Neural cell (in vitro differentiated cells): ENCODE measurements at regions not wholly inside any gene's neighbourhood (a gene's known extent, or its start where the extent isn't known, plus 50 kb on each side); places are given as distances from the start of the nearest gene placed in this dataset.

Experiments used
- H2AFZ ChIP-seq: fragments of 200-600, 300-800 bp; sonication (generic), shearing (Covaris generic); 2 replicates; pipeline ENCODE4 v1.6.0; 2014; ENCODE audit warnings: low read depth, mild to moderate bottlenecking, antibody characterized with exemption, low read length, moderate library complexity
- H3F3A ChIP-seq: fragments of 200-600 bp; shearing (Covaris generic); 2 replicates; pipeline ENCODE4 v1.6.1; 2016; ENCODE audit warnings: mild to moderate bottlenecking, moderate library complexity, mixed read lengths, antibody characterized with exemption, low read length; ENCODE audit not compliant: insufficient read depth, poor library complexity, severe bottlenecking
- H3K27ac ChIP-seq: fragments of 200-600, 300-800 bp; sonication (generic), shearing (Covaris generic); 2 replicates; pipeline ENCODE4 v1.5.1; 2014; ENCODE audit warnings: mild to moderate bottlenecking, low read length, moderate library complexity
- H3K27me3 ChIP-seq: fragments of 300-800, 200-600 bp; sonication (generic), shearing (Covaris generic); 2 replicates; pipeline ENCODE4 v1.6.0; 2014; ENCODE audit warnings: mild to moderate bottlenecking, low read depth, low read length, moderate library complexity; ENCODE audit not compliant: insufficient read depth
- H3K36me3 ChIP-seq: fragments of 300-800, 200-600 bp; sonication (generic), shearing (Covaris generic); 2 replicates; pipeline ENCODE4 v1.5.1; 2014; ENCODE audit warnings: mild to moderate bottlenecking, antibody characterized with exemption, low read length, moderate library complexity; ENCODE audit not compliant: insufficient read depth
- H3K4me2 ChIP-seq: fragments of 300-800, 200-600 bp; sonication (generic), shearing (Covaris generic); 2 replicates; pipeline ENCODE4 v1.6.0; 2014; ENCODE audit warnings: mild to moderate bottlenecking, low read length
- H3K4me3 ChIP-seq: fragments of 300-800, 200-600 bp; sonication (generic), shearing (Covaris generic); 2 replicates; pipeline ENCODE4 v1.5.1; 2014; ENCODE audit warnings: mild to moderate bottlenecking, low read length, moderate library complexity
- H3K79me2 ChIP-seq: fragments of 200-600 bp; shearing (Covaris generic); replicated peaks from 2 replicates; pipeline ENCODE4 v1.6.0; 2014; ENCODE audit warnings: mild to moderate bottlenecking, low read length, moderate library complexity; ENCODE audit not compliant: insufficient read depth
- H3K9ac ChIP-seq: fragments of 300-800, 200-600 bp; sonication (generic), shearing (Covaris generic); 2 replicates; pipeline ENCODE4 v1.6.1; 2016; ENCODE audit warnings: mild to moderate bottlenecking, low read length, mixed read lengths
- H3K9me2 ChIP-seq: fragments of 200-600 bp; shearing (Covaris generic); 2 replicates; pipeline ENCODE4 v1.6.1; 2016; ENCODE audit warnings: mild to moderate bottlenecking, low read length, mixed read lengths; ENCODE audit not compliant: insufficient read depth
- H3K9me3 ChIP-seq: fragments of 200-600, 300-800 bp; sonication (generic), shearing (Covaris generic); 2 replicates; pipeline ENCODE4 v1.6.1; 2016; ENCODE audit warnings: mild to moderate bottlenecking, mixed run types, low read length, moderate library complexity, mixed read lengths
- H4K20me1 ChIP-seq: fragments of 200-600 bp; shearing (Covaris generic); 2 replicates; pipeline ENCODE4 v1.6.1; 2016; ENCODE audit warnings: mild to moderate bottlenecking, mixed run types; ENCODE audit not compliant: insufficient read depth
- EP300 ChIP-seq: fragments of 450-650 bp; conservative IDR thresholded peaks from 2 replicates; pipeline ENCODE4 v1.6.1; 2014; ENCODE audit warnings: antibody characterized with exemption, mild to moderate bottlenecking, moderate library complexity; ENCODE audit not compliant: poor library complexity, severe bottlenecking
- EZH2 ChIP-seq: fragments of 200-600, 300-800 bp; shearing (Covaris generic), sonication (generic); IDR thresholded peaks from 2 replicates; pipeline ENCODE4 v1.6.1; 2014; ENCODE audit warnings: antibody characterized with exemption, low read length, borderline replicate concordance, mild to moderate bottlenecking; ENCODE audit not compliant: insufficient read depth, poor library complexity, severe bottlenecking
- MXI1 ChIP-seq: fragments of 450-650 bp; conservative IDR thresholded peaks from 2 replicates; pipeline ENCODE4 v1.6.1; 2014; ENCODE audit warnings: antibody characterized with exemption, mild to moderate bottlenecking; ENCODE audit not compliant: poor library complexity, severe bottlenecking
- POLR2AphosphoS5 ChIP-seq: IDR thresholded peaks from 2 replicates; pipeline ENCODE4 v1.6.1; 2012
- RAD21 ChIP-seq: fragments of 450-650 bp; conservative IDR thresholded peaks from 2 replicates; pipeline ENCODE4 v1.6.1; 2014; ENCODE audit warnings: antibody characterized with exemption, mild to moderate bottlenecking, moderate library complexity
- SMC3 ChIP-seq: fragments of 450-650 bp; conservative IDR thresholded peaks from 2 replicates; pipeline ENCODE4 v1.6.1; 2014; ENCODE audit warnings: antibody characterized with exemption, mild to moderate bottlenecking, moderate library complexity; ENCODE audit not compliant: poor library complexity
- TAF1 ChIP-seq: IDR thresholded peaks from 2 replicates; pipeline ENCODE4 v1.6.1; 2012; ENCODE audit warnings: low read depth
- TF ChIP-seq, protein P1 (sequence below): IDR thresholded peaks from 2 replicates; pipeline ENCODE4 v1.6.1; 2012; ENCODE audit warnings: borderline replicate concordance
- TF ChIP-seq, protein P2 (sequence below): fragments of 450-650 bp; IDR thresholded peaks from 2 replicates; pipeline ENCODE4 v1.5.1; 2014; ENCODE audit warnings: antibody characterized with exemption, mild to moderate bottlenecking, moderate library complexity; ENCODE audit not compliant: poor library complexity, severe bottlenecking

DNA sequence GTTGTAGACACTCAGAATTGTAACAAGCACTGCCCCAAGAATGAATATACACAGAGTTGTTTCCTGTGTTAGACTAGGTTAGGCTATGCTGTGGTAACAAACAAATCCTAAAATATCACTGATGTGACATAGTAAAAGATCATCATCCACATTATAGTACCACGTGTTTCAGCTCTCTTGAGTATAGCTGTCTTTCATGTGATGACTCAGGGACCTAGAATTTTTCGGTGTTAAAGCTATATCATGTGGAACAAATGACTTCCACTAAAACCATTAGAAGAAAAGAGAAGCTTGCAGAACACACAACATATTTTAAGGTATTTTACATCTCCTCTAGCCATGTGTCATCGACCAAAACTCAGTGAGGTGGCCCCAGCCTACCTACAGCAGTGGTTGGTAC, 307.9 kb upstream of the RBMS3 start:
- Histone ChIP-seq H3K4me3 (no peak overlapping the region), H4K20me1 (no peaks in the 10 kb centered on the region), H3K27ac (no peak overlapping the region), H3K9ac (no peak overlapping the region), H3K79me2 (no peaks in the 10 kb centered on the region), H3K9me3 (peaks cover 8% of the 10 kb centered on the region), H3F3A (no peaks in the 10 kb centered on the region), H3K27me3 (no peaks in the 10 kb centered on the region), H3K9me2 (no peaks in the 10 kb centered on the region), H2AFZ (no peak overlapping the region), H3K36me3 (no peaks in the 10 kb centered on the region), H3K4me2 (no peak overlapping the region)
- TF ChIP-seq SMC3, result no peak
- TF ChIP-seq EP300, result no peak
- no peak for TF ChIP-seq MXI1
- no peak for TF ChIP-seq TAF1
- TF ChIP-seq EZH2, result no peak
- TF ChIP-seq, protein P1, sequence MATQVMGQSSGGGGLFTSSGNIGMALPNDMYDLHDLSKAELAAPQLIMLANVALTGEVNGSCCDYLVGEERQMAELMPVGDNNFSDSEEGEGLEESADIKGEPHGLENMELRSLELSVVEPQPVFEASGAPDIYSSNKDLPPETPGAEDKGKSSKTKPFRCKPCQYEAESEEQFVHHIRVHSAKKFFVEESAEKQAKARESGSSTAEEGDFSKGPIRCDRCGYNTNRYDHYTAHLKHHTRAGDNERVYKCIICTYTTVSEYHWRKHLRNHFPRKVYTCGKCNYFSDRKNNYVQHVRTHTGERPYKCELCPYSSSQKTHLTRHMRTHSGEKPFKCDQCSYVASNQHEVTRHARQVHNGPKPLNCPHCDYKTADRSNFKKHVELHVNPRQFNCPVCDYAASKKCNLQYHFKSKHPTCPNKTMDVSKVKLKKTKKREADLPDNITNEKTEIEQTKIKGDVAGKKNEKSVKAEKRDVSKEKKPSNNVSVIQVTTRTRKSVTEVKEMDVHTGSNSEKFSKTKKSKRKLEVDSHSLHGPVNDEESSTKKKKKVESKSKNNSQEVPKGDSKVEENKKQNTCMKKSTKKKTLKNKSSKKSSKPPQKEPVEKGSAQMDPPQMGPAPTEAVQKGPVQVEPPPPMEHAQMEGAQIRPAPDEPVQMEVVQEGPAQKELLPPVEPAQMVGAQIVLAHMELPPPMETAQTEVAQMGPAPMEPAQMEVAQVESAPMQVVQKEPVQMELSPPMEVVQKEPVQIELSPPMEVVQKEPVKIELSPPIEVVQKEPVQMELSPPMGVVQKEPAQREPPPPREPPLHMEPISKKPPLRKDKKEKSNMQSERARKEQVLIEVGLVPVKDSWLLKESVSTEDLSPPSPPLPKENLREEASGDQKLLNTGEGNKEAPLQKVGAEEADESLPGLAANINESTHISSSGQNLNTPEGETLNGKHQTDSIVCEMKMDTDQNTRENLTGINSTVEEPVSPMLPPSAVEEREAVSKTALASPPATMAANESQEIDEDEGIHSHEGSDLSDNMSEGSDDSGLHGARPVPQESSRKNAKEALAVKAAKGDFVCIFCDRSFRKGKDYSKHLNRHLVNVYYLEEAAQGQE, result no peak
- no peak for TF ChIP-seq RAD21

DNA sequence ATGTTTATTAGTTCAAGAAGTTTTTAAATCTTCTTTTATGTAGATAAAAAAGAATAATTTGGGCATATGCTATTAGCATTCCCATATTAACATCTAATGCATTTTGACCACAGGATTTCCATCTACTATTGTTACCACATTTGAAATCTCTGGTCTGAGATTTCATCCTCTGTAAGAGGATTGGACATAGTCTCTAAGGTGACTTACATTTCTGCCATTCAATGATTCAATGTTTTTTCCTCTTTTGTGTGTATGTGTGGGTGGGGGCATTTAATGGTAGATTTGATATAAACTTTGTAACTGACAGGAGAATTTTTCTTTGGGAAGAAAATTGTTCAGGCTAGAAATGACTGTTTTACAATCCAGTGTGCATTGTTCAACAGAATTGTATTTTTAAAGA, 307.3 kb upstream of the RBMS3 start:
- Histone ChIP-seq H3K27me3 (no peaks in the 10 kb centered on the region), H3K4me2 (no peak overlapping the region), H3K36me3 (no peaks in the 10 kb centered on the region), H3K27ac (no peak overlapping the region), H2AFZ (no peak overlapping the region), H3K79me2 (no peaks in the 10 kb centered on the region), H3F3A (no peaks in the 10 kb centered on the region), H3K4me3 (no peak overlapping the region), H3K9me3 (peaks cover 5% of the 10 kb centered on the region), H3K9ac (no peak overlapping the region), H4K20me1 (no peaks in the 10 kb centered on the region), H3K9me2 (no peaks in the 10 kb centered on the region)
- TF ChIP-seq EZH2 (no peak), TAF1 (no peak), POLR2AphosphoS5 (no peak), SMC3 (no peak), EP300 (no peak), RAD21 (no peak), MXI1 (no peak)
- TF ChIP-seq, protein P2, sequence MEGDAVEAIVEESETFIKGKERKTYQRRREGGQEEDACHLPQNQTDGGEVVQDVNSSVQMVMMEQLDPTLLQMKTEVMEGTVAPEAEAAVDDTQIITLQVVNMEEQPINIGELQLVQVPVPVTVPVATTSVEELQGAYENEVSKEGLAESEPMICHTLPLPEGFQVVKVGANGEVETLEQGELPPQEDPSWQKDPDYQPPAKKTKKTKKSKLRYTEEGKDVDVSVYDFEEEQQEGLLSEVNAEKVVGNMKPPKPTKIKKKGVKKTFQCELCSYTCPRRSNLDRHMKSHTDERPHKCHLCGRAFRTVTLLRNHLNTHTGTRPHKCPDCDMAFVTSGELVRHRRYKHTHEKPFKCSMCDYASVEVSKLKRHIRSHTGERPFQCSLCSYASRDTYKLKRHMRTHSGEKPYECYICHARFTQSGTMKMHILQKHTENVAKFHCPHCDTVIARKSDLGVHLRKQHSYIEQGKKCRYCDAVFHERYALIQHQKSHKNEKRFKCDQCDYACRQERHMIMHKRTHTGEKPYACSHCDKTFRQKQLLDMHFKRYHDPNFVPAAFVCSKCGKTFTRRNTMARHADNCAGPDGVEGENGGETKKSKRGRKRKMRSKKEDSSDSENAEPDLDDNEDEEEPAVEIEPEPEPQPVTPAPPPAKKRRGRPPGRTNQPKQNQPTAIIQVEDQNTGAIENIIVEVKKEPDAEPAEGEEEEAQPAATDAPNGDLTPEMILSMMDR, result no peak
- TF ChIP-seq, protein P1, result no peak
